HL-60 (cell line): ENCODE measurements at regions not wholly inside any gene's neighbourhood (a gene's known extent, or its start where the extent isn't known, plus 50 kb on each side); places are given as distances from the start of the nearest gene placed in this dataset.

Experiments
- DNase-seq, 2 experiments: peaks; one replicate each; pipeline ENCODE4 v3.0.0-alpha.2; 2010 to 2020; ENCODE audit warnings: low read depth in 1 of 2, low spot score in 1 of 2
- H3K27ac ChIP-seq: fragments of 250-450 bp; sonication (Bioruptor Pico); replicated peaks from 2 replicates; pipeline ENCODE4 v1.5.1; 2020; ENCODE audit warnings: mild to moderate bottlenecking, moderate library complexity
- H3K27me3 ChIP-seq: fragments of 250-450 bp; sonication (Bioruptor Pico); 2 replicates; pipeline ENCODE4 v1.5.1; 2021; ENCODE audit warnings: mild to moderate bottlenecking, moderate library complexity; ENCODE audit not compliant: insufficient read depth, poor library complexity, severe bottlenecking
- H3K4me3 ChIP-seq: replicated peaks from 2 replicates; pipeline ENCODE4 v1.5.1; 2011; ENCODE audit warnings: mild to moderate bottlenecking, control low read depth, low read length; ENCODE audit not compliant: insufficient read depth
- CTCF ChIP-seq: IDR thresholded peaks from one replicate; pipeline ENCODE4 v1.5.1; 2011; ENCODE audit warnings: low read length, control low read depth, inconsistent platforms; ENCODE audit not compliant: insufficient read depth
- GABPA ChIP-seq: IDR thresholded peaks from 2 replicates; pipeline ENCODE4 v1.6.1; 2012; ENCODE audit warnings: low read depth
- POLR2AphosphoS5 ChIP-seq: IDR thresholded peaks from 2 replicates; pipeline ENCODE4 v1.6.1; 2012; ENCODE audit warnings: low read depth
- REST ChIP-seq: IDR thresholded peaks from 2 replicates; pipeline ENCODE4 v1.6.1; 2012; ENCODE audit warnings: low read depth; ENCODE audit not compliant: insufficient replicate concordance
- SPI1 ChIP-seq: IDR thresholded peaks from 2 replicates; pipeline ENCODE4 v1.6.1; 2012; ENCODE audit warnings: low read depth, mild to moderate bottlenecking, borderline replicate concordance

- Histone ChIP-seq H3K27me3 (no peaks in the 10 kb centered on the region), H3K4me3 (no peak overlapping the region), H3K27ac (no peak overlapping the region)
- no peak for DNase-seq
- TF ChIP-seq GABPA (no peak), POLR2AphosphoS5 (no peak), REST (no peak), SPI1 (no peak)
Measured at GRCh38 chr6:142693441-142693840, 251.5 kb downstream of the HIVEP2 start.

GRCh38 chr6:142694054-142694453 lies 250.9 kb downstream of the HIVEP2 start:
- DNase-seq: no peak
- H3K4me3 ChIP-seq: no peak overlapping the region
- no peak for TF ChIP-seq REST
- no peak for TF ChIP-seq CTCF
- TF ChIP-seq SPI1: no peak
- TF ChIP-seq POLR2AphosphoS5: no peak
- TF ChIP-seq GABPA: no peak
- no peaks in the 10 kb centered on the region for H3K27me3 ChIP-seq
- no peak overlapping the region for H3K27ac ChIP-seq

- TF ChIP-seq REST: no peak
- TF ChIP-seq SPI1: no peak
- no peak for TF ChIP-seq GABPA
- TF ChIP-seq CTCF: no peak
- no peak for TF ChIP-seq POLR2AphosphoS5
- Histone ChIP-seq H3K27ac (no peak overlapping the region), H3K27me3 (no peaks in the 10 kb centered on the region), H3K4me3 (no peak overlapping the region)
- no peak for DNase-seq
Measured at GRCh38 chr6:142695016-142695415, 250.0 kb downstream of the HIVEP2 start.
